ENCODE measurements at regions not wholly inside any gene's neighbourhood (a gene's known extent, or its start where the extent isn't known, plus 50 kb on each side); places are given as distances from the start of the nearest gene placed in this dataset.

DNA sequence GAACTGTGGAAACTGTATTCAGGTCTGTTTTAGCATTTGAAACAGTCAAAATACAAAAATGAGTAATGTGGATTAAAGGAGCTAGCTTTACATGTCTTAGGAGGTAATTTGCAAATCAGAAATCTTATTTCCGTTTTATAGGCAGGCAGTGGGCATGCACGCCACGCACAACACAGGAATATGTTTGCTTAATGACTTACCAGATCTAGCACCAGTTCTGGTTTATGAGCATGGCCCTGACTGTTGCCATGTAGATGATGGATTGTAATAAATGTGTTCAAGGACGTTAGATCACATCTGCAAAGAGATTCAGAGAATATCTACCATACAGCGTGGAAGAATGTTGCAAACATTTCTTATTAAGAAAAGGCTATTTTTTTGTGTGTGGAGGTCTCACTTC is 344.5 kb upstream of the NR3C2 start:
- TF ChIP-seq CTCF (IDR thresholded peaks at IDR 0.05) (no peak), POLR2AphosphoS5 (IDR thresholded peaks at IDR 0.05) (no peak), POLR2A (IDR thresholded peaks at IDR 0.05) (no peak)
